GM12878 (cell line): ENCODE measurements at regions not wholly inside any gene's neighbourhood (a gene's known extent, or its start where the extent isn't known, plus 50 kb on each side); places are given as distances from the start of the nearest gene placed in this dataset.

Experiments
- ATF3 ChIP-seq: IDR thresholded peaks from 2 replicates; pipeline ENCODE4 v1.6.1; 2011; ENCODE audit warnings: low read depth, mild to moderate bottlenecking, low read length, moderate library complexity, borderline replicate concordance; ENCODE audit errors: extremely low read depth
- ATF7 ChIP-seq: fragments of 450-650 bp; IDR thresholded peaks from 2 replicates; pipeline ENCODE4 v1.6.1; 2016; ENCODE audit warnings: low read depth, mild to moderate bottlenecking
- CREM ChIP-seq: IDR thresholded peaks from 2 replicates; pipeline ENCODE4 v1.6.1; 2014; ENCODE audit warnings: antibody characterized with exemption, low read depth
- DPF2 ChIP-seq: fragments of 450-650 bp; IDR thresholded peaks from 2 replicates; pipeline ENCODE4 v1.6.1; 2017; ENCODE audit warnings: mild to moderate bottlenecking
- ELK1 ChIP-seq: IDR thresholded peaks from 2 replicates; pipeline ENCODE4 v1.6.1; 2012; ENCODE audit warnings: low read depth, low read length, improper control_type of control experiment
- IRF4 ChIP-seq: IDR thresholded peaks from 2 replicates; pipeline ENCODE4 v1.6.1; 2011; ENCODE audit warnings: low read depth, low read length
- MEF2A ChIP-seq: IDR thresholded peaks from 2 replicates; pipeline ENCODE4 v1.6.1; 2011; ENCODE audit warnings: low read depth, mild to moderate bottlenecking, low read length, moderate library complexity; ENCODE audit not compliant: insufficient read depth
- MEF2B ChIP-seq: fragments of 450-650 bp; IDR thresholded peaks from 2 replicates; pipeline ENCODE4 v1.6.1; 2018; ENCODE audit warnings: mild to moderate bottlenecking, moderate library complexity; ENCODE audit not compliant: partially characterized antibody, poor library complexity, severe bottlenecking
- NFIC ChIP-seq: IDR thresholded peaks from 2 replicates; pipeline ENCODE4 v1.6.1; 2012; ENCODE audit warnings: low read depth, mild to moderate bottlenecking, inconsistent platforms, low read length, moderate library complexity
- RUNX3 ChIP-seq: IDR thresholded peaks from 2 replicates; pipeline ENCODE4 v1.6.1; 2012; ENCODE audit warnings: low read length, inconsistent platforms
- SRF ChIP-seq, 2 experiments: IDR thresholded peaks; 2 replicates each; pipeline ENCODE4 v1.6.1; 2011; ENCODE audit warnings: low read depth in 2 of 2, low read length in 2 of 2, mild to moderate bottlenecking in 1 of 2, moderate library complexity in 1 of 2
- YBX1 ChIP-seq: fragments of 450-650 bp; IDR thresholded peaks from 2 replicates; pipeline ENCODE4 v1.6.1; 2016; ENCODE audit warnings: antibody characterized with exemption
- ZNF622 ChIP-seq: fragments of 450-650 bp; IDR thresholded peaks from 2 replicates; pipeline ENCODE4 v1.6.1; 2017; ENCODE audit warnings: mild to moderate bottlenecking, inconsistent platforms
- ZNF687 ChIP-seq: fragments of 450-650 bp; IDR thresholded peaks from 2 replicates; pipeline ENCODE4 v1.6.1; 2017; ENCODE audit warnings: mild to moderate bottlenecking, moderate library complexity

- TF ChIP-seq ATF3 (no peak), YBX1 (no peak), NFIC (no peak), RUNX3 (peak; percentile 61), DPF2 (0 out of 2 replicates have a peak, but pooled peaks have one; percentile 25), ELK1 (no peak), ZNF687 (no peak), CREM (no peak), MEF2A (peak; percentile 58; the same call in 1 of the 2 replicates), SRF (IDR thresholded peaks at IDR 0.05; ENCODE audit: low read depth in 2 of 2, low read length in 2 of 2) (no peak), MEF2B (peak; percentile 63), IRF4 (peak; percentile 55; the same call in 1 of the 2 replicates), ATF7 (no peak), ZNF622 (no peak)
Observed at GRCh38 chr16:72597938-72598337, 426.0 kb upstream of the PMFBP1 start (continued).
